ENCODE measurements at regions not wholly inside any gene's neighbourhood (a gene's known extent, or its start where the extent isn't known, plus 50 kb on each side); places are given as distances from the start of the nearest gene placed in this dataset.
A peak's percentile ranks its signal among the peaks of the same experiment; 100 is the strongest.
"Not testable (repeated sequence)": the region's sequence is repeated elsewhere in the genome, so short reads cannot be mapped to it uniquely, and the experiment has no call there.

DNA sequence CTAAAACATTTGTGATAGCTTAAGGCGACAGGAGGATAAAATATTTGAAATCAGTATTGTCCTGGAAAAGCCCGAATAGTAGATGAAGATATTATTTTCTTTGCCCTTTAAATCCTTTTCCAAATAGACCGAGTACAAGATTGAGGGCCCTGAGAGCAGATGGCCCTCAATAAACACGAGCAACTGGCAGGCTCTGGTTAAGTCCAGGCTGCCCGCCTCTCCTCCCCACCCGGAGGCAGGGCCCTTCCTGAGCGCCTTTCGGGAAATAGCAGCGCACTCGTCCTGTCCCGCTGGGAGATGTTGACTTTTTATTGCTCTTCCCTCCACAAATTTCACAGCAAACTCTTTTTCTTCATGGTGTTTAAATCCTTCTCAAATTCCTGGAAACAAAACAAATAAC, 50.8 kb upstream of the MAX start:
- no peak for ATAC-seq

DNA sequence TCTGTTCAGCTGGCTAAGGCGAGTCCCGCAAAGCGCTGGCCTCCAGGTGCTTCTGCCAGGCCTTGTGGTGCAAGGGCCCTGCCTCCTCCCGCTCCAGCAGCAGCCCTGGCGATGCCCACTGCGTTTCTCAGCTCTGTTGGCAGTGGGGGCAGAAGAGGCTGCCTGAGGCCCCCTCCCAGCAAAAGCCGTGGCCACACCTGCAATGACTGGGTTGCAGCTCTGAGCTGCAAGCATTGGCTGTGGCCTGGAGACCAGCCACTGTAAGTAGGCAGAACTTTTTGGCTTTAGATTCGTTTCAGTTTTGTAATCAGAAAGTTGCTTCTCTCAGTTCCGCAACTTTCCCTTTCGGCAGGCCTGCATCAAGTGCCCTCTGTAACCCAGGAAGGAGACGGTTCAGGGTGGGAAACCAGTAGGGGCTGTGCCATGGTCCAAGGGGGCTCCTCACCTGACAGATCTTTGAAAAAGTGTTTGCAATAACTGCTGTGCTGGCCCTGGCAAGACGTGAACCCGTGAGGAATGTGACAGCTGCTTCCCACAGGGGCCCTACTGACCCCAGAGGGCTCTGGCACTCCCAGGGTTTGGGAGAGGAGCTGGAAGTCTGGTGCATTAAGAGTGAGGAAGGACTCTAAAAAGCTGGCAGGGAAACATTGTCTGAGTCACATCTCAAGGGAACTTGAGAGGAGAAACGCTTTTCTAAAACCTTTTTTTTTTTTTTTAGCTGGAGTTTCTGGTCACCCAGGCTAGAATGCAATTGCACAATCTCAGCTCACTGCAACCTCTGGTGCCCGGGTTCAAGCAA, 54.5 kb upstream of the MAX start:
- ATAC-seq: peak; percentile 42

DNA sequence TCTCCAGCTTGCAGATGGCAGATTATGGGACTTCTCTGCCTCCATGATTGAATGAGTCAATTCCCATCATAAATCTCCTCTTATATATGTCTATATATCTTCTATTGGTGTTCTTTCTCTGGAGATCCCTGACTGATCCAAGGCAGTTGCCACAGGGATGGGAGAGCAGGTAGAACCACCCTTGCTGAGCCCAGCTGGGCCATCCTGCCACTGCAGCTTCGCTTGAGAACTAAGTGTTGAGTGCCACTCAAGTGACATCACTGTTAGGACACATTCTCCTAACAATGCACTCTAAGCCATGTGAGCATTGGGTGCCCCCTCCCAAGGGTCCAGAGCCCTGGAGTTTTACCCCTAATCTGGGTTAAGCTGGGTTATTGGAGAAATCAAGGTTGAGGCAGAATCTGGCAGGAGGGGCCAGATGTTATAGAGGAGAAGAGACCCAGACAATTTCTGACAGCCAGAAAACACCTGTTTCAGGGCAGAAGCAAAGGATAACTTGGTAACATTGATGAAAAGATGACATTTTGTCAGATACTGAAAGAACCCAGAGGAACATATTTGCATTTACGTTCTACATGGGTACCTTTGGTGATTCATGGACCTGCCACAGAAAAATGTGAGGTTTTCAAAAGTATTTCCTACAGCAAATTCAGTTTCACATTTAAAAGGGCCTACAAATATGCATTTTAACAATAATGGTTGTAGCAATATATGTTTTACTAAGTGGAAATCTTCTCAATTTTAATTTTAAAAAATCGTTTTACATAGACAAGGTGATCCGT, 57.2 kb upstream of the MAX start:
- ATAC-seq: no peak

DNA sequence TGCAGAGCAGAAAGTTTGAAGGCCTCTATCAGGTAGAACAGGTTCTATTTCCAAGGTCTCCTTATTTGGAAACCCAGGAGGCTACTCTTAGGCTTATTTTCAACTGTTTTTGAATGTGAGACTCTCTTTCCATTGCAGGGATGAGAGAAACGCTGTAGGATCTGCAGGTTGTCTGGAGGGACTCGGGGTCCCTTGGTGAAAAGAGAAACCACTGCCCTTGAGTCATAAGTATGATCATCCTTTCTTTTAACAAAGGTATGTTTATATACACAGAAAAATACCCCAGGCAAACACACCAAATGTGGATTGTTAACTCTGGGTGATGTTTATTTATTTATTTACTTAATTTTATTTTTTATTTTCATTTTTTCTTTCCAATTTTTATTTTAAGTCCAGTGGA, 57.8 kb upstream of the MAX start:
- no peak for ATAC-seq

DNA sequence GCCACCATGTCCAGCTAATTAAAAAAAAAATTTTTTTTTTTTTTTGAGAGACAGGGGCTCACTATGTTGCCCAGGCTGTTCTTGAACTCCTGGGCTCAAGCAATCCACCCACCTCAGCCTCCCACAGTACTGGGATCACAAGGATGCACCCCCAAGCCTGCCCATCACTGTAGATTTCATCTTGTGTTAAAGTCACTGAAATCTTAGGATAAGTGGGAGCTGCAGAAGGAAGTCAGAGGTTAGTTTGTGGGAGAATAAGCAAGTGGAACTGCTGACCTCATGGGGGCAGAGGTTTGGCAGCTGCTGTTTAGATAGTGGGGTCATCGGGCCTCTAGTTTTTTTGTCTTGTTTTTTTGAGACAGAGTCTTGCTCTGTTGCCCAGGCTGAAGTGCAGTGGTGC, 59.7 kb upstream of the MAX start:
- no peak for ATAC-seq

DNA sequence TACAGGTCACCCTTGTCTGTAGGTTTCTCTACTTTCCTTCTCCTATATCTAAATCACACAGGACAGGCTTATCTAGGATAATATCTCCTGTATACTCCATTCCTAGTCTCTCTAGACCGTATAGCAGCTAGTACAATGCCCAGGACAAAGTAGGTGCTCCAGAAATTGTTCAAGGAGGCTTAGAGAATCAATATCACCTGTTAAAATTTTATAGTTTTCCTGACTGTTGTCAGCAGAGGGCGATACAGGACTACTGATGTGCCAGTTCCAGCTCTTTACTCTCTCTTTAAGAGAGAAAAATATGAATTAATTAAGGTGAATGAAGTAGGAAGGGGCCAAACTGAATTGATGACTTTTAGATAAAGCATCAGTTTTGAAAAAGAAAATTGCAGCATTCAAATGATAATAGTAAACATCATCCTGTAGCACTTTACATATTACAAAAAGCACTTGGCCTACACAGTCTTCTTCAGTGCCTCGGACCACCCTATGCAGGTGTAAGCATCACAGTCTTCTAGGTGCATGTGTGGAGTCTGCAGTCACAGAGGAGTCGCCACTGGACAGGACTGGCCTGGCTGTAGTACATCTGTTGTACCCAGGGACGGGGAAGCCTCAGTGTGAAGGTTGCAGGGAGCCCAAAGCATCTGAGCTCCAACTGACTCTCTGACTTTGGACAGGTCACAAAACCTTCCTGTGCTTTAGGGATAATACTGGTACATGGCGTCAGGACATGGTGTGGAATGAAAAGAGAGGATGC, 61.9 kb upstream of the MAX start:
- ATAC-seq: peak; percentile 53

DNA sequence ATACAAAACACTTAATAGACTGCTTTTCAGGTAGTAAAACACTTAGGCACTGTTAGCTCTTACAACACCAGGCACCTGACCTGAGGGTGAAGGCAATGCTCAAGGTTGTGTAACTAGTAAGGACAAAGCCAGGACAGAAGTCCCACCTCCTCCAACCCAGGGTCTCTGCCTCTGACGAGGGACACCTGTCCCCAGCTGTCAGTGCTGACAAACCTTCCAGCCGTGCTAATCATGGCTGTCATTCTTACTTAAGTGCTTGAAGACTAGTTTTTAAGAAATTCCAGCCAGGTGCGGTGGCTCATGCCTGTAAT, 62.5 kb upstream of the MAX start:
- ATAC-seq: no peak

DNA sequence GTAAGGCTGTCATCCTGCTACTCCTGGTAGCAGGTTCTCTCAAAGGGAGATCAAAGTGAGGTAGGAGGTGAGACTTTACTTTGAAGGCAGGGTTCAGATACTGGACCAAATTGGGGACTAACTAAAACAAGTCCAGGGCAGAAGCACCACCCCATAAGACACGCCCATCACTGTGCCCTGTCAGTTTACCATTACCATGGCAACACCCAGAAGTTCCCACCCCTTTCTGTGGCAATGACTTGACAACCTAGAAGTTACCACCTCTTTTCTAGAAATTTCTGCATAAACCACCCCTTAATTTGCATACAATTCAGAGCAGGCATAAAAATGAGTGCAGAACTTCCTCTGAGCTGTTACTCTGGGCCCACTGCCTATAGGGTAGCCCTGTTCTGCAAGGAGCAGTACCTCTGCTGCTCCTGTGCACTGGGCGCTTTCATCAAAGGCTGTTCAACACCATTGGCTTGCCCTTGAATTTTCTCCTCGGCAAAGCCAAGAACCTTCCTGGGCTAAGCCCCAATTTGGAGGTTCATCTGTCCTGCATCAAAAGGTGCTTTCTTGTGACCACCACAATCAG, 64.8 kb upstream of the MAX start:
- peak; percentile 51 for ATAC-seq

DNA sequence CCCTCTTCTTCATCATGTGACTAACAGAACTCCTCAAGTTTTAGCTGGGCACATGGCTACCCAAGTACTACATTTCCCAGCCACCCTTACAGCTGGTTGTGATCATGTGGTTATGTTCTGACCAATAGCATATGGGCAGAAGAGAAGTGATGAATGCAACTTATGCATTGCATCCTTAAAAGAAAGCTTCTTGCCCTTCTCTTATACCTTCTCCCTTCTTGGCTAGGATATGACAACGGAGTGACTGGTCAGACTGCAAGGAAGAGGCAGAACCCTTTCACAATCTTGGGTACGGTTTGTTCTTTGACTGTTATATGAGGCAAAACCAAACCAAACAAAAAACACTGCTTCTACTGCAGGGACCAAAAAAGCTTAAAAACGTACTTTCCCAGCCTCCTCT, 66.5 kb upstream of the MAX start:
- peak; percentile 61 for ATAC-seq

DNA sequence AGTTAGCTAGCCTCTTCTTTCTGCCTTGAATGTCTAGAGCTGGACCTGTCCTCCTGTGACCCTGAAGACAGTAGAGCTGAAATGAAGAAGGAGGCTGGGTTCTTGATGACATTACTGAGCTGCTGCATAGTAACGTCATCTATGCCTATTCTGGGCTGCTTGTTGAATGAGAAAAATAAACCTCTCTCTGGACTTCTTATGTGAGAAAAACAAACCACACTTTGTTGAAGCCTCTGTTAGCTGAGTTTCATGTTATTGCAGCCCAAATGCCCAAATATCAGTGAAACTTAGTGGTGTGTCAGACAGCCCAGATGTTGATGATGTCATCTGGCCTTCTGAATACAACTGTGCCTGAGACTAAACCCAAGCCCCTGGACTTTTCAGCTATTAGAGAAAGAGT, 67.0 kb upstream of the MAX start:
- no peak for ATAC-seq

DNA sequence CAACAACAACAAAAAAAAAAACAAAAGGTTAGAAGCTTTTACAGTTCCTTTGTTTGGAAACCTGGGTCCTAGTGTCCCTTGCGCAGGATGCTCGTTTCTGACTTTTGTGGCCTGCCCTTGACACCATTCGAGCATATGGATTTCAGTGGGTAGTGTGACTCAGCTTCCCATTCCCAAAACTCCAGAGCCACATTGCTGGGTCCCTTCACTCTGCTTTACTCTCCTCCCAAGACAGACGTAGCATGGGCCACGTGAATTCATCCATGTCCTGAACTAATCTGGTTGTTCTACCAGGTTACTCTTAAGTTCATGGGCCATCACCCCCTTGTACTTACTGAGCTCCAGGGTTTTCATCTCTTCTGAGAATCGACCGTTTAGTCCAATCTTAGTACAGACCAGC, 68.0 kb upstream of the MAX start:
- ATAC-seq: no peak

DNA sequence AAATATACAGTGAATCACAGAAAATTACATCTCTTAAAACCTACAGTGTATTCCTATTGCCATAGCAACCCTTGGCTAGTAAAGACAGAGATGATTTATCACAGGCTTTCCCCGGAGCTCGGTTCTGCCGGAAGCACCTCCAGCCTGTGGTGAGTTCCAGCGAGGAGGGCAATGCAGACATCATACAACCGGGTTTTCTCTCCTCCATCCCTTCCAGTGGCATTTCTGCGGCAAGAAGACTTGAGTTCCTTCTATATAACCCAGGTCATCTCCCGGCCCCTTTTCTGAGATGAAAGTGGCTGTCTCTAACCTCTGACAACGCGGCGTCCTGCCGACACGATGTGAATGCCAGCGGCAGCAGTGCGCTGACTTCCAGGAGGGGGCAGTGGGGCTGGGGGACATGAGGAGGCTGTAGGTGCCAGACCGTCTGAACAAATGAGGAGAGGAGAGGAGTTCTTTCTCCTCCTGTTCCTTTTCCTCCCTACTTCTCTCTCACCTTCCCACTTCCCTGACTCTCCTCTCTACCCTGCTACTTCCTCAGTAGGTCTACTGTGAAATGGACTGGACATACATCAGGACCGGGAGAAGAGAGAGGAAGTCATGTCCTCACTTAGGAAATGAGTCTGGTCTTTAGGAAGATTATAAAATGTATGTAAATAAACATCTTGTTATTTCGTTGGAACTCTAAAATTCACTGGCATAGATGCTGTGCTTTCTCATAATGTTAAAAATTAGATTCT, 68.6 kb upstream of the MAX start:
- ATAC-seq: no peak

DNA sequence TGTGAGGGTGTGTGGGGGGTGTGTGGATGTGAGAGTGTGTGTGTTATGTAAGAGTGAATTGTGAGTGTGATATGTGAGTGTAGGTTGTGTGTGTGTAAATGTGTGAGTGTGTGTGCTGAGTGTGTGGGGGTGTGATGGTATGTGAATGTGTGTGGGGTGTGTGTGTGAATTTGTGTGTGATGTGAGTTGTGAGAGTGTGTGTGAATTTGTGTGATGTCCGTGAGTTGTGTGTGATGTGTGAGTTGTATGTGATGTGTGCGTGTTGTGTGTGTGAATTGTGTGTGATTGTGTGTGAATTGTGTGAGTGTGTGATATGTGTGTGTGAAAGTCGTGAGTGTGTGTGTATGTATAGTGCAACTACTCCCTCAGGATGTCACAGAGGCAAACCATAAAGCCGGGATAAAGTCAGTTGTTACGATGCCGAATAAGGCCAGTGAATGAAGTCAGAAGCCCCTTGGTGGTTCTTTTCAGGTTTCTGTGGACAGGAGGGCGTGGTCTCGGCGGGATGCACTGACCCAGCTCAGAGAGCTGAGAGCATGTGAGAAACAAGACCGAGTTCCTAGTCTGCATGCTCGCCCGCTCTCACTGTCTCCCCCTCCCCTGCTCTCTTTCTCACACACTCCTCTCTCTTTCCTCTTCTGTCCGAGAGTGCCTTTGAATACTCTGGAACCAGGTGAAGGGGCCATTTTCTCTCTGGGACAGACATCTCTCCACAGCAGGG, 71.8 kb upstream of the MAX start:
- no peak for ATAC-seq

DNA sequence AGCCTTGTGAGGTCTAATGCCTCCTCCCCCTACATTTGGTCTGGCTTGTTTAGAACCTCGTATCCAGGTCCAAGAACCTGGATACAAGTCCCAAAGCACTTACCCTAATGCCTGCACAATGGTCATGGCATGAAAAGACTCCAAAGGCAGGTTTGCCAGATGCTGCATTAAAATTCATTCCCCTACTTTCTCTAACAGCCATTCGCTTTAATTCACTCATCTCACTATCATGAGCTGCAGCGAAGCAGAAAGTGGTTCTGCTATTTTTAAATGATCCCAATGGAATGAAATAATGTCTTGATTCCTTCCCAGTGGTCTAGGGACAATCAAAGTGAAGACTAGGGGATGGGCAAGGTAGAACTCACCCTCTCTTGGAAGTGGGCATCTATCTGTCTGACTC, 72.5 kb upstream of the MAX start:
- no peak for ATAC-seq

DNA sequence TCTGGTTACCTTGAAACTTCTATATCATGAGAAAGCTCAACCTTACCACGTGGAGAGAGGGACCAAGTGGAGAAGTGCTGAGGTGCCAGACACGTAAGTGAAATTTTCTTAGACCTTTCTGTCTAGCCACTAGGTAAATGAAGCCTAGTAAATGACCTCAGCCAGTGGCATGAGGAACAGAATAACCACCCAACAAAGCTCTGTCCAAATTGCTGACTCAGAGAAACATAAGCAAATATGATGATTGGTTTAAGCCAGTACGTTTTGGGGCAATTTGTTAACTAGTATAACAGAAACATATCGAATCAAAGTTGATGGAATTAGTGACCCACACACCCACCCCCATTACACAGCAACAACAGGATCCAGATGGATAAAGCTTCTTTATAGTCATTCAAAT, 75.2 kb upstream of the MAX start:
- no peak for ATAC-seq

DNA sequence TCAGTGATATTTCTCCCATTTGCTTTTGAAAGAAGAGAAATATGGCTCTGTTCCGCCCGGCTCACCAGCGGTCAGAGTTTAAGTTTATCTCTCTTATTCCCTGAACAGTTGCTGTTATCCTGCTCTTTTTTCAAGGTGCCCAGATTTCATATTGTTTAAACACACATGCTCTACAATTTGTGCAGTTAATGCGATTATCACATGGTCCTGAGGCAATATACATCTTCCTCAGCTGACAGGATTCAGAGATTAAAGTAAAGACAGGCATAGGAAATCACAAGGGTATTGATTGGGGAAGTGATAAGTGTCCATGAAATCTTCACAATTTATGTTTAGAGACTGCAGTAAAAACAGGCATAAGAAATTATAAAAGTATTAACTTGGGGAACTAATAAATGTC, 76.9 kb upstream of the MAX start:
- ATAC-seq: not testable (repeated sequence)

DNA sequence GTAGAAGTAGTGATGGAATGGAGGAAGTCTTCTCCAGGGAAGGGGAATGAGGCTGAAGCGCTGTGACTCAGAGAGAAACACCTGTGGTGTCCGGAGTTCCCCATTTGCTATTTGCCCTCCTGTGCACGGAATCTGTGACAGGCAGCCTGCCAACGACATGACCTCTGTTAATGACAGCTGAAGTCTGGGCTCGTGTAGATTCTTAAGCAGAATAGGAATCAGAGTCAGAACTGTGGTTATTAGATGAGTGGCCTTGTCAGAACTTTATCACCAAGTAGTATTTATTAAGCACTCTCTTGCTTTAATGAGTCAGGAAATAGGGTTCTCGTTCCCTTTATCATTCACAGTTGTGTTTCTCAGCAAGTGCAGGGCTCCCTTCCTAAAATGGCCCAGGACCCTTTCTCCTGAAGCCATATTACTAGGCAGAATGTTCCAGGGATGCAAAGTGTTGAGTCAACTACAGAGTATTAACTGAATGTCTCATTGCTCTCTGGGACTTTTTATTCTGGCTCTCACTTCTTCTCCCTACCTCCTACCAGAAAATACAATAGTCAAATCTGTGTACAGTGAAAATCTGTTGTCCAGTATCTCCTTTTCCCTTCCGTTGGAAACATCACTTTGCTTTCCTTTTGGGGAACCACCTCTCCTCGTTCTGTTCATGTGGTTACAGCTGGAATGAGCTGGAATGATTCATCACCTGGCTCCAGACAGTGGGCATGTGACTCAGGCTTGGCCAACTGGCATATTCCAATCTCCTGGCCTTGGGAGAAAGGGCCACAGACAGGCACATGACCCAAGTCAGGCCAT, 77.8 kb upstream of the MAX start:
- ATAC-seq: peak; percentile 91

DNA sequence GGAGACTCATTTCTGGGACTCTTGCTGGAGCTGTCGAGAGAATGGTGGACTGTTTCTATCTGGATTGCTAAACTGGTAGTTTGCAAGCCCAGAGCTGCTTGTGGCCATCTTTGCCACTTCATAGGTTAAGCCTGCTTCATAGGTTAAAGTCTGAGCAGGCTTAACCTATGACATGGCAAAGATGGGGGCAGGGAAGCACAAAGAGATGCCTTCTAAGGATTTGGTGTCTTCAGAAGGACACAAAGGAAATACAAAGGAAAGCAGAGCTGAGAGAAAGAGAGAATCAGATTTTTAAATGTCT, 78.4 kb upstream of the MAX start:
- ATAC-seq: no peak

DNA sequence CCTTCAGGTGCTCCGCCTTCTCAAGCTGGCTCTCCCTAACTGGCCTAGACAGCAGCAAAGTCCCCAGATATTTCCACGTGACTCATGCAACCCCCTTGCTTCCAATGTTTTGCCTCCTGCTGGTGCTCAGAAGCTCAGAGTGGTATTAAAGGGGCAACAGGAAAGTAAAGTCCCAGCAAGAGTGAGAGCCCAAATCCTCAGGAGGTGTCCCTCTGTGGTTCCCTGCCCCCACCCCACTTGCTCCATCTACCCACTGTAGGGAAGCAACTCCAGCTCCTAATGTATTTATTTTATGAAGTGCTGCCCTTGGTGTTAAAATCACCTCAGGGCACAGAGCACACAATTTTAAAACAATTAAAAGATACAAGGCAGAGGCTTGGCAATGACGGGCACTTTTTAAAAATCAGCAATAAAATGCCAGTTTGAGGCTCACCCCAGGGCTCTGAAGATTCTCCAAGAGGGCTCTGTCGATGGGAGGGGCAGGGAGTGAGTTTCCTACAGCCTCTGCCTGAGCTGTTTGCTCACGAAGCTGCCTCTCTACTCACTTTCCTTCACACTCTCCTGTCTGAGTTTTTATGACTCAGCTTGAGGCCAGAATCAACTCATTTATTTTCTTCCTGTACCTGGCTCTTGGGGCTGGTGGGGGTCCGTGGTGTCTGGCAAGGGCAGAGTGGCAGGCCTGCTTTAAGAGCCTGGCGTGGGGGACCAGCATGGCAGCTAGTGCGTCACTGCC, 81.9 kb upstream of the MAX start:
- no peak for ATAC-seq

DNA sequence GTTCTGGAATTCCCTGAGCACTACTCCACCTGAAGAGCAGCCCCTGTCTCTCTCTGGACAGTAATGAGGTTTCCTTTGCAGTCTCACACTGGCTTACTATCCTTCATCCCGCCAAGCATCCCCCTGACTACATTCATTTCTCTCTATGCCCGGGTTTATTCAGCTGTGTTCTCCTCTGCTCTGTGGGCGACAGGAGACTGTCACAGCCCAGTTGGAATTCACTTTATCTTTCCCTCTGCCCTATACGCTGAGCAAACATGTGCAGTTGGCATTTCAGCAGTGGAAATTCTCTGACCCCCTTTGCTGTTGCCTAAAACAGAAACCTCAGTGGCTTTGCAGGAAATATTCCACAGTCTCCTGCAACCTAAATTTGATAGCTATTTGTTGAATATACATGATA, 83.5 kb upstream of the MAX start:
- no peak for ATAC-seq

DNA sequence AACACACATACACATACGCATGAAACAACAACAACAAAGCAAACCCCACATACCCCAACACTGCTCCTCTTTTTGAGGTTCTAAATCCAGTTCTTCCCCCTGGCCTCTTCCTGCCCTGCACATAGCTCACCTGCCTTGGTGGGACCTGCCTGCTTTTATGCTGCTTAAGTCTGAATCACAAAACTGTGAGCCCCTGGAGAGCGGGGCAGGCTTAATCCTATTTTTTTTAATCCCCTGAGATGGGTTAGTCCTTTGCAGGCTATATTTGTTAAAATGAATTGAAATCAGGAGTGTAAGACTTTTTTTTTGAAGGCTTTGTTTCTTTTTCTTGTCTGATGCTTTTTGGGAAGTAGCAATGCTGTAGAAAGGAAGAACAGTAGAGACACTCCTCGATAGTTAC, 84.6 kb upstream of the MAX start:
- ATAC-seq: no peak
